HG03196 (cell line): ENCODE measurements at regions not wholly inside any gene's neighbourhood (a gene's known extent, or its start where the extent isn't known, plus 50 kb on each side); places are given as distances from the start of the nearest gene placed in this dataset.
A peak's percentile ranks its signal among the peaks of the same experiment; 100 is the strongest.
"Not testable (repeated sequence)": the region's sequence is repeated elsewhere in the genome, so short reads cannot be mapped to it uniquely, and the experiment has no call there.

ENCODE experiments used
- ATAC-seq: cut with Tn5 transposase; IDR thresholded peaks from one replicate; pipeline ENCODE4 v1.9.1; 2021; ENCODE audit not compliant: unreplicated experiment

- not testable (repeated sequence) for ATAC-seq
Observed at GRCh38 chr5:119299242-119299614, 56.6 kb upstream of the TNFAIP8 start.

- not testable (repeated sequence) for ATAC-seq
Observed at GRCh38 chr5:119299615-119300310, 56.1 kb upstream of the TNFAIP8 start.

DNA sequence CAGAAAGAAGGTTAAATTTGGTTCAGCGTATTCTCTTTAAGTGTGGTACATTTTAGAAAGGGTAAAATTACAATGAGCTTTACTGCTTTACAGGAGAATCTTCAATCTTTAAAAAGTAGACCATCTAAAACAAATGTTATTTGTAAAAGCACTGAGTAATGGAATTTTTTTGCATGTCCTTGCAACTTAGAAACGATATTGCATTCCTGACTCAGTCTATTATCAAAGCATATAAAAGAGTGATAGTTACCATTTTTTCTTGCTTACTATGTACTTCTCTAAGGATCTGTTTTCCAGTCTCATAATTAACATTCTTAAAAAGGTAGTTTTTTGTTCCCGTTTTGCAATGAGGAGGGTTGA is 55.5 kb upstream of the TNFAIP8 start:
- no peak for ATAC-seq

GRCh38 chr5:119301210-119301609 is 54.6 kb upstream of the TNFAIP8 start:
- no peak for ATAC-seq

DNA sequence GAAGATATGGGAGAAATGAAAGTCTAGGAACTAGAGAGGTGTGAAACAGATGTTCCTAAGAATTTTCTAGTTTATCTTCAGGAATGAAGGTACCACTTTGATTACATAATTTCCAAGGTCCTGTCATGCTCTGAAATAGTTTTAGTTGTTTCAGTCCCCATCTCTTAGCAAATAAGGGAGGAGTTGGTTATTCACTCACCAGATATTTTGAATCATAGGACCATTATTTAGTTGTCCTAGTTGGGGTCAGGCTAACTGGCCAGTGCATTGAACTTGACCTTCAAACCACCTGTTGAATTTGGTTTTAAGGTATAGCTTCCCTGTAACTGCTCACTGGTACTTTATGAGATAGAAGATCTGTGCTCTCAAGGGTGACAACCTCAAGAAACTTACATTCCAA is 53.9 kb upstream of the TNFAIP8 start:
- no peak for ATAC-seq

GRCh38 chr5:119302449-119302848 is 53.4 kb upstream of the TNFAIP8 start:
- no peak for ATAC-seq

DNA sequence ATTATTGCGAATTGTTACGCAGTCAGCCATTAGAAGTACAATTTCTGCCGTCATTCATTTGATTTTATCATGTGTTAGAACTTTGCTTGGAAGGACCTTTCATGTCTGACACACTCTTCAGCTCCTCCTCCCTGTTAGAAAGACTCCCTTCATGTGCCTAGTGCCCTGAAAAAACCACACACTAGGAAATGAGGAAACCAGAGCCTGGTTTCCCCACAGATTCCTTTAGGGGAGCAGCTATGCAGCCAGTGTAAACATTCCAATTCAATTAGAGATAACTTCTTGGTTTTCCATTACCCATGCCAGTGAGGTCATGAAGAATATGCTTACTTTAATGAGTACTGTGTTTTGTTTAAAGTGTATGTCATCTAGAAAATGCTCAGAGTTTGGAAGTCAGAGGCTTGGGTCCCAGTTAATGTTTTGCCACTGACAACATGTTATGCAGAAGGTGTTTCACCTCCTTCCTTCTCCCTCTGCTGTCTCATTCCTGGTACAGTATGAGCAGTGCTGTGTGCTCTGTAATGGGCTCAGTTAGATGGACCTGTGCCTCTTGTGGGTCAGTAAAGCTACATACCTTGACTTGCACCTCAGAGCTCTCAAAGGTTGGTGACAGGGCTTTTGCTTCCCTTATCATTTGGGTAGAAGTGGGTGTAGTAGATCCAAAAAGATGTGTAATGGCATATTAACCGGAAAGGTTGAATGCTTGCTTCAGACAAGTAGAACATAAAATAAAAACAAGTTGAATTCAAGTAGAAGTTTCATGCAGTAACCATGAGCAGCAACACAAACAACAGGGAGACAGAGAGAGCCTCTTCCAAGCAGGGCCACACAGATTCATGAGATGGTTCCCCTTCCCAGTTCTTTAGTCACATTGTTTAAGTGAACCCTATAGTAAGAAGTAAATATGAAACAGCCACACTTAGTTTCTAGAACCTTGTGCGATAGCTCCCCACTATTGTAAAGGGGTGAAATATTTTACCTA is 52.6 kb upstream of the TNFAIP8 start:
- ATAC-seq, result peak; percentile 53

GRCh38 chr5:119304439-119305211 is 51.2 kb upstream of the TNFAIP8 start:
- no peak for ATAC-seq
